ENCODE measurements at regions not wholly inside any gene's neighbourhood (a gene's known extent, or its start where the extent isn't known, plus 50 kb on each side); places are given as distances from the start of the nearest gene placed in this dataset.

DNA sequence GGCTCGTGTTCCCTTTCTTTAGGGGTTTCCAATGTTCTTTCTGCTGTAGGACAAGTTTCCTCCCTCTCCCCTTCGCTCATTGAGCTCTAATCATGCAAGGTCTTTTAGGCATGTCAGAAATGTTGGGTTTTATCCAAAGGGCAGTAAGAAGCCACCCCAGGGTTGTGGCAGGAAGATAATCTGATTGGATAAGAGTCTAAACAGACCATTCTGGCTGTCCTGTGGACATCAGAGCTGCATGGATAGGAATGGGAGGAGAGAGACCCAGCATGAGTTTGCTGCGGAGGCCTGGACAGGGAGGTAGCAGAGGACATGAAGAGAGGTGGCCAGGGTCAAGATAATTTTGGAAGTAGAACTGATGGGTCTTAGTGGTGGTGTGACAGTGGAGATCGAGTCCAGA is 88.2 kb downstream of the ACKR3 start:
- no peak overlapping the region for H3K4me2 ChIP-seq (ENCODE audit: insufficient read depth, low read length)
- TF ChIP-seq ZNF133 (CRISPR knock-in tag; IDR thresholded peaks at IDR 0.05) (no peak), RCOR1 (IDR thresholded peaks at IDR 0.05; ENCODE audit: borderline replicate concordance in 1 of 2, low read depth in 2 of 2, low read length in 2 of 2) (no peak), ZBTB8A (IDR thresholded peaks at IDR 0.05; ENCODE audit: partially characterized antibody) (no peak), ZNF274 (IDR thresholded peaks at IDR 0.05; ENCODE audit: borderline replicate concordance, low read depth, low read length) (no peak), EP300 (IDR thresholded peaks at IDR 0.05; ENCODE audit: low read length) (no peak), PRPF4 (IDR thresholded peaks at IDR 0.05; ENCODE audit: insufficient read depth, low read depth, low read length, poor library complexity, severe bottlenecking) (no peak)
- TF ChIP-seq, protein P1, sequence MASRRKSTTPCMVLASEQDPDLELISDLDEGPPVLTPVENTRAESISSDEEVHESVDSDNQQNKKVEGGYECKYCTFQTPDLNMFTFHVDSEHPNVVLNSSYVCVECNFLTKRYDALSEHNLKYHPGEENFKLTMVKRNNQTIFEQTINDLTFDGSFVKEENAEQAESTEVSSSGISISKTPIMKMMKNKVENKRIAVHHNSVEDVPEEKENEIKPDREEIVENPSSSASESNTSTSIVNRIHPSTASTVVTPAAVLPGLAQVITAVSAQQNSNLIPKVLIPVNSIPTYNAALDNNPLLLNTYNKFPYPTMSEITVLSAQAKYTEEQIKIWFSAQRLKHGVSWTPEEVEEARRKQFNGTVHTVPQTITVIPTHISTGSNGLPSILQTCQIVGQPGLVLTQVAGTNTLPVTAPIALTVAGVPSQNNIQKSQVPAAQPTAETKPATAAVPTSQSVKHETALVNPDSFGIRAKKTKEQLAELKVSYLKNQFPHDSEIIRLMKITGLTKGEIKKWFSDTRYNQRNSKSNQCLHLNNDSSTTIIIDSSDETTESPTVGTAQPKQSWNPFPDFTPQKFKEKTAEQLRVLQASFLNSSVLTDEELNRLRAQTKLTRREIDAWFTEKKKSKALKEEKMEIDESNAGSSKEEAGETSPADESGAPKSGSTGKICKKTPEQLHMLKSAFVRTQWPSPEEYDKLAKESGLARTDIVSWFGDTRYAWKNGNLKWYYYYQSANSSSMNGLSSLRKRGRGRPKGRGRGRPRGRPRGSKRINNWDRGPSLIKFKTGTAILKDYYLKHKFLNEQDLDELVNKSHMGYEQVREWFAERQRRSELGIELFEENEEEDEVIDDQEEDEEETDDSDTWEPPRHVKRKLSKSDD (conservative IDR thresholded peaks at IDR 0.05; ENCODE audit: low read length) = no peak
- TF ChIP-seq, protein P2, sequence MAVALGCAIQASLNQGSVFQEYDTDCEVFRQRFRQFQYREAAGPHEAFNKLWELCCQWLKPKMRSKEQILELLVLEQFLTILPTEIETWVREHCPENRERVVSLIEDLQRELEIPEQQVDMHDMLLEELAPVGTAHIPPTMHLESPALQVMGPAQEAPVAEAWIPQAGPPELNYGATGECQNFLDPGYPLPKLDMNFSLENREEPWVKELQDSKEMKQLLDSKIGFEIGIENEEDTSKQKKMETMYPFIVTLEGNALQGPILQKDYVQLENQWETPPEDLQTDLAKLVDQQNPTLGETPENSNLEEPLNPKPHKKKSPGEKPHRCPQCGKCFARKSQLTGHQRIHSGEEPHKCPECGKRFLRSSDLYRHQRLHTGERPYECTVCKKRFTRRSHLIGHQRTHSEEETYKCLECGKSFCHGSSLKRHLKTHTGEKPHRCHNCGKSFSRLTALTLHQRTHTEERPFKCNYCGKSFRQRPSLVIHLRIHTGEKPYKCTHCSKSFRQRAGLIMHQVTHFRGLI (CRISPR knock-in tag; IDR thresholded peaks at IDR 0.05) = no peak
- TF ChIP-seq, protein P3, sequence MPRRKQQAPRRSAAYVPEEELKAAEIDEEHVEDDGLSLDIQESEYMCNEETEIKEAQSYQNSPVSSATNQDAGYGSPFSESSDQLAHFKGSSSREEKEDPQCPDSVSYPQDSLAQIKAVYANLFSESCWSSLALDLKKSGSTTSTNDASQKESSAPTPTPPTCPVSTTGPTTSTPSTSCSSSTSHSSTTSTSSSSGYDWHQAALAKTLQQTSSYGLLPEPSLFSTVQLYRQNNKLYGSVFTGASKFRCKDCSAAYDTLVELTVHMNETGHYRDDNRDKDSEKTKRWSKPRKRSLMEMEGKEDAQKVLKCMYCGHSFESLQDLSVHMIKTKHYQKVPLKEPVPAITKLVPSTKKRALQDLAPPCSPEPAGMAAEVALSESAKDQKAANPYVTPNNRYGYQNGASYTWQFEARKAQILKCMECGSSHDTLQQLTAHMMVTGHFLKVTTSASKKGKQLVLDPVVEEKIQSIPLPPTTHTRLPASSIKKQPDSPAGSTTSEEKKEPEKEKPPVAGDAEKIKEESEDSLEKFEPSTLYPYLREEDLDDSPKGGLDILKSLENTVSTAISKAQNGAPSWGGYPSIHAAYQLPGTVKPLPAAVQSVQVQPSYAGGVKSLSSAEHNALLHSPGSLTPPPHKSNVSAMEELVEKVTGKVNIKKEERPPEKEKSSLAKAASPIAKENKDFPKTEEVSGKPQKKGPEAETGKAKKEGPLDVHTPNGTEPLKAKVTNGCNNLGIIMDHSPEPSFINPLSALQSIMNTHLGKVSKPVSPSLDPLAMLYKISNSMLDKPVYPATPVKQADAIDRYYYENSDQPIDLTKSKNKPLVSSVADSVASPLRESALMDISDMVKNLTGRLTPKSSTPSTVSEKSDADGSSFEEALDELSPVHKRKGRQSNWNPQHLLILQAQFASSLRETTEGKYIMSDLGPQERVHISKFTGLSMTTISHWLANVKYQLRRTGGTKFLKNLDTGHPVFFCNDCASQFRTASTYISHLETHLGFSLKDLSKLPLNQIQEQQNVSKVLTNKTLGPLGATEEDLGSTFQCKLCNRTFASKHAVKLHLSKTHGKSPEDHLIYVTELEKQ (CRISPR knock-in tag; IDR thresholded peaks at IDR 0.05) = no peak
- FAIRE-seq (no peak), DNase-seq (ENCODE audit: extremely low read depth in 1 of 4, low spot score in 3 of 4) (no peak), ATAC-seq (no peak)
- no peak overlapping the region for H3K27ac ChIP-seq (ENCODE audit: extremely low read depth, low read depth, low read length)
- in situ Hi-C loops (cut with MboI) (no loop called here), intact Hi-C loops (cut with micrococcal nuclease) (no loop called here)
- POLR2A ChIA-PET = no interaction called here
- no peaks in the 10 kb centered on the region for H3K79me2 ChIP-seq (ENCODE audit: control insufficient read depth, insufficient read depth, low read length)
- H3K9ac ChIP-seq (ENCODE audit: insufficient read depth in 1 of 2, low read depth in 2 of 2, low read length in 2 of 2) = no peak overlapping the region
- WGBS (ENCODE audit: insufficient coverage, low coverage, missing lambda C conversion rate) = 0% methylated on average over 2 of the region's 4 CpGs
- H3K4me3 ChIP-seq = no peak overlapping the region
- no peak overlapping the region for H2AFZ ChIP-seq (ENCODE audit: low read depth, low read length)
- no peaks in the 10 kb centered on the region for H3K36me3 ChIP-seq (ENCODE audit: control insufficient read depth, insufficient read depth, low read length)
- no peaks in the 10 kb centered on the region for H3K4me1 ChIP-seq (replicated peaks in 1 of 2; ENCODE audit: control insufficient read depth in 2 of 2, insufficient read depth in 2 of 2, low read length in 2 of 2)
- no peaks in the 10 kb centered on the region for H4K20me1 ChIP-seq (replicated peaks; ENCODE audit: control insufficient read depth, insufficient read depth, low read length)
- BruUV-seq (replicated peaks) = no TSS peak
- no peaks in the 10 kb centered on the region for H3K9me1 ChIP-seq (ENCODE audit: control insufficient read depth, insufficient read depth, low read length)
- no peaks in the 10 kb centered on the region; a peak in 1 of 5 replicates for H3K27me3 ChIP-seq (ENCODE audit: control insufficient read depth in 2 of 2, insufficient read depth in 2 of 2, low read length in 2 of 2)
- H3K9me3 ChIP-seq (replicated peaks; ENCODE audit: control insufficient read depth, insufficient read depth, low read depth, low read length) = no peaks in the 10 kb centered on the region
- CTCF ChIA-PET (ENCODE audit: low intra/inter-chr PET ratio) = no interaction called here

Measured in K562 (cell line).